ENCODE measurements at regions not wholly inside any gene's neighbourhood (a gene's known extent, or its start where the extent isn't known, plus 50 kb on each side); places are given as distances from the start of the nearest gene placed in this dataset.

DNA sequence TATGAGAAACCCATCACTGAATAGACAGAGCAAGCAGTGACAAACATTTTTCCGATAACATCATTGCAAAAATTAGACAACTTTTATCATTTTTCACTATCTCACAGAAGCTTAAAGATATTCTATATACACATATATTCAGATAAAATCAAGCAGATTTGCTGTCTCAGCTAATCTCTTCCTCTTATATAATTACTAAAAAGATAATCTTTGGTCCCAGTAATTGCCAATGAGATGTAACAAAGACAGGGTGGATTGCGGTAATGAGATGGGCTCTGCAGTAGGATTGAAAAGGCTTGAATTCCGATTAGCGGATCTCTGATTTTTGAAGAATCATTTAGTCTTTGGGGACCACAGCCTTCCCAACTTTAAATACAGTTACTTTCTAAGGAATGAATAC lies 63.5 kb downstream of the SYT4 start:
- FAIRE-seq: no peak

DNA sequence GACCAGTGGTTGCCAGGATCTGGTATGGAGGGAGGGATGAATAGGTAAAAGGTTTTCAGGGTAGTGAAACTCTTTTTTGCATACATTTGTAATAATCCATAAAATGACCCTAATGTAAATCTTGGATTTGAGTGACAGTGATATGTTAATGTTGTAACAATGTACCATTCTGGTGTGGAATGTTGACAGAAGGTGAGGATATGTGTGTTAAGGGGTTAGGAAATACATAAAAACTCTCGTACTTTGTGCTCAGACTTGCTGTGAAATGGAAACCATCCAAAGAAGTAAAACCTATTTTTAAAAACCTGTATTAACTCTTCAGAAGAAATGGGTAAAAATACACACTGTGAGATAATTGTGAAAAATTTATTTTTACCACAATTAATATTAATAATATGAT lies 66.2 kb downstream of the SYT4 start:
- peak; percentile 18 for FAIRE-seq

DNA sequence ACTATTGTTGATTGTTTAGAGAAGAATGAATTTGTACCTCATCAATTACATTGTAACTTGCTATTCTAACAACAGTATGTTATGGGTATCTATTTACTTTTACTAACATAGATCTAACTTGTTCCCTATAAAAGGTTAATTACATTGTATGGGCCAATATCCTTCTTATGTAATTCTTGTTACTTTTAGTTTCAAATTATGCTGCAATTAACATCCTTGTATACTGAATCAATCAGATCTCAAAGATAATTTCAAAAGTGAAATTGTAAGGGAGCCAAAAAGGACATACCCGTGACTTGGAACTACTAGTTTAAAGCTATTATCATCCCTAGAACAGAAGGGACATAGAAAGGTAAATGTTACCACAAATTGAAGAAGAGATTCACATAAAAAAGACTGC lies 79.9 kb upstream of the RIT2 start:
- FAIRE-seq: no peak

DNA sequence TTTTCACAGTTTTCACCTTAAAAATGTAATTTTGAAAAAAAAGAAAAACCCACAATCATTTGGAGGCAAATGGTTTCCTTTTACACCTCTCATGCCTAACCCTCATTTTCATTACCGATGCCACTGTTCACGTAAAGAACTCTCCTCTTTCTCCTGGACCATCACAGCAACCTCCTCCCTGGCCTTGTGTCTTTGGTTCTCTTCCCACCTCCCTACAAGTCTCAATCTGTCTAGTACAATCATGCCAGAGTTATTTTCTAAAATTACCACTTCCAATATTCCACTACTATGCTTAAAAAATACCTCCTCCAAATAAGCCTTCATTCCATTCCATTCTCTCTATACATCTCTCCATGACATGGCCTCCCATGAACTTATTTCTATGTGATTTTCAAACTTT lies 77.9 kb upstream of the RIT2 start:
- no peak for FAIRE-seq

DNA sequence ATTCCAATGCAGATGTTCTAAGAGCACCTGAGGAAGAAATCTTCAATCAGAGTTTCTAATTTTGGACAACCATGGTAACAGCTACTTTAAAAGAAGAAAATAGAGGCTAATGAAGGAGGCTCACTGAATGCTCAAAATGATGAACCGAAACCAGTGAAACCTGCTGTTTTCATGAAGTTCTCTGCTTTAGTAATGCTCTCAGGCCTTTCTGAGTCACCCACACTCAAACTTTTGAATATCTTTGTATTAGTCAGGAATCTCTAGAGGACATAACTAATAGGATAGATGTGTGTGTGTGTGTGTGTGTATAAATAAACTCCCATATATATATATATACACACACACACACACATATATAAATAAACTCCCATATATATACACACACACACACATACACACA lies 76.9 kb upstream of the RIT2 start:
- FAIRE-seq: no peak

DNA sequence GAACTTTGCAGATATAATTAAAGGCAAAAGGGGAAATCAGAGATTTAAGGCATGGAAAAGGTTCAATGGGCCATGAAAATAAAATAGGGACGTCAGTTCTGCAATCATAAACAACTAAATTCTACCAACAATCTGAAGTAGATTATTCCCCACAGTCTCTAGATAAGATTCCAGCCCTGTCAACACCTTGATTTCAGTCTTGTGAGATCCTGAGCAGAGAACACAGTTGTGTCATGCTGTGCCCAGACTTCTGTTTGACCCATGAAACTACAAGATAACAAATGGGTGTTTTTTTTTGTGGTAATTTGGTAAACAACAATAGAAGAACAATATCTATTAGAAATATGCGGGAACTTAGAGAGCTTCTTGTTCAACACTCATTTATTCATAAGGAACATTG lies 66.2 kb upstream of the RIT2 start:
- no peak for FAIRE-seq

DNA sequence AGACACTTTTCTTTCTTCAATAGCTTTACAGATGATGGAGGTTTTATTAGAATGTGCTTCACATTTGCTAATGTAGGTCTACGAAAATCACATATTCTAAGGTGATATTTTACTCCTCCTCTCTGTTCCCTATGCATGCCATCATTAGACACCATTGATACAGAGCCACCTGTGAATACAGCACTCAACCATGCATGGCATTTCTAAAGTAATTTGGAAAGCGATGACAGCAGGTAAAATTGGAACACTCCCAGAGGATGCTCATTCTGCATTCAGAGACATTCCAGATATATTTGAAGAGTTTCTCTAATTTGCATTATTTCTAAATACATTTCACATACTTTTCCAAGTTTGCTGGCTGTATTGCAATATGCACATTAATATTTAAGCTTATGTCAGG lies 65.3 kb upstream of the RIT2 start:
- no peak for FAIRE-seq

DNA sequence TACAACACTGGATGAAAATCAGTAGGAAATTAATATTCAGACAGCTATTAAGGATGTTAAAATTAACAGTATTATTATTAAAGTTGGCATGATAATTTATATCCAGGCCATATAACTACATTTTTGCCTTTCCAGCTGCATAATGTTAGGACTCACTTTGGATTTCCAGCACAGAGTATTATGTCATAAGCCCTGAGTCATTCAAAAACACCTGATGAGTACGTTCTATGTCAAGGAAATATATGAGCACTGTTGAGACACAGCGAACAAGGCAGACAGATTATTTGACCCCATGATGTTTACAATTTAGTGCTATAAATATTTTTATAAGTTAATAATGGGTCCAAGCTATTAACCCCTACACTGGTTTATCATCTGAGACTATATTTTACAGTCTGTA lies 59.8 kb upstream of the RIT2 start:
- no peak for FAIRE-seq

DNA sequence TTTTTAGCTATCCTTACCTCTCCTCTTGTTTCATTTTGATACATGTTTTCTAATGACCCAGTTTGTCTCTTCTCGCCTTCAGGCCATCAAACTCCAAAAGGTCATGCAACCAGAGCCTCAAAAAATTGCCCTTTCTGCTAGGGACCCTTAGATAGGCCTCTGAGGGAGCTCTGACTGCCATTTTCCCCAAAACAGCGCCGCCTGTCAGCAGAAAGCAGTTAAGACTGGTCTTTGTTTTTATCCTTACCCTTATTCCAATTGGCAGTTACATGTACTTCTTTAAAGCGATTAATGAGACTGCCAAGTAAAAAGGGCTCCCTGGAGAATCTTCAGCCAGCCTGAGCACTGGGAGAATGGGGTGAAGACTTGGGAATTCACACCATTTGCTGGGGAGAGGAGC lies 55.1 kb upstream of the RIT2 start:
- FAIRE-seq: no peak

Measured in colon (tissue), 2 donors.